GM21529 (cell line): ENCODE measurements at regions not wholly inside any gene's neighbourhood (a gene's known extent, or its start where the extent isn't known, plus 50 kb on each side); places are given as distances from the start of the nearest gene placed in this dataset.

Source experiments
- ATAC-seq: cut with Tn5 transposase; IDR thresholded peaks from one replicate; pipeline ENCODE4 v1.9.1; 2021; ENCODE audit not compliant: unreplicated experiment

- ATAC-seq: no peak
Measured at GRCh38 chr1:232260861-232261260, 369.1 kb downstream of the SIPA1L2 start.

GRCh38 chr1:232260045-232260444, 369.9 kb downstream of the SIPA1L2 start:
- no peak for ATAC-seq

- no peak for ATAC-seq
Measured at GRCh38 chr1:232259333-232259732, 370.6 kb downstream of the SIPA1L2 start.

GRCh38 chr1:232252546-232253118, 377.3 kb downstream of the SIPA1L2 start:
- ATAC-seq: no peak

GRCh38 chr1:232250838-232251237, 379.1 kb downstream of the SIPA1L2 start:
- ATAC-seq: no peak

- no peak for ATAC-seq
Measured at GRCh38 chr1:232249861-232250777, 379.8 kb downstream of the SIPA1L2 start.

- ATAC-seq: no peak
Measured at GRCh38 chr1:232249339-232249738, 380.6 kb downstream of the SIPA1L2 start.

- ATAC-seq: no peak
Measured at GRCh38 chr1:232248276-232248820, 381.6 kb downstream of the SIPA1L2 start.

GRCh38 chr1:232247669-232248068, 382.3 kb downstream of the SIPA1L2 start:
- ATAC-seq: no peak

GRCh38 chr1:232244426-232244825, 385.5 kb downstream of the SIPA1L2 start:
- no peak for ATAC-seq

- no peak for ATAC-seq
Measured at GRCh38 chr1:232239998-232240397, 389.9 kb downstream of the SIPA1L2 start.

- ATAC-seq: no peak
Measured at GRCh38 chr1:232239522-232239921, 390.4 kb downstream of the SIPA1L2 start.

- ATAC-seq: no peak
Measured at GRCh38 chr1:232238009-232238408, 391.9 kb downstream of the SIPA1L2 start.

GRCh38 chr1:232227306-232227705, 402.6 kb downstream of the SIPA1L2 start:
- no peak for ATAC-seq

GRCh38 chr1:232226197-232226712, 403.7 kb downstream of the SIPA1L2 start:
- no peak for ATAC-seq

GRCh38 chr1:232225336-232226131, 404.4 kb downstream of the SIPA1L2 start:
- ATAC-seq: no peak

GRCh38 chr1:232223887-232224286, 406.0 kb downstream of the SIPA1L2 start:
- no peak for ATAC-seq

GRCh38 chr1:232223183-232223708, 406.7 kb downstream of the SIPA1L2 start:
- ATAC-seq: no peak

GRCh38 chr1:232222614-232223013, 407.3 kb downstream of the SIPA1L2 start:
- no peak for ATAC-seq

GRCh38 chr1:232221802-232222499, 408.0 kb downstream of the SIPA1L2 start:
- ATAC-seq: no peak
